MG63 (cell line): ENCODE measurements at regions not wholly inside any gene's neighbourhood (a gene's known extent, or its start where the extent isn't known, plus 50 kb on each side); places are given as distances from the start of the nearest gene placed in this dataset.
"Not testable (repeated sequence)": the region's sequence is repeated elsewhere in the genome, so short reads cannot be mapped to it uniquely, and the experiment has no call there.

Experiments
- DNase-seq: peaks from one replicate; pipeline ENCODE4 v3.0.0-alpha.2; 2020
- H3K27me3 ChIP-seq: fragments of 250-450 bp; sonication (Bioruptor Pico); 2 replicates; pipeline ENCODE4 v1.5.1; 2020; ENCODE audit warnings: mild to moderate bottlenecking, moderate library complexity
- H3K36me3 ChIP-seq: fragments of 250-450 bp; sonication (Bioruptor Pico); 2 replicates; pipeline ENCODE4 v1.5.1; 2020; ENCODE audit warnings: mild to moderate bottlenecking, moderate library complexity
- H3K4me3 ChIP-seq: fragments of 250-450 bp; sonication (Bioruptor Pico); 2 replicates; pipeline ENCODE4 v1.5.1; 2020; ENCODE audit warnings: mild to moderate bottlenecking, moderate library complexity
- H3K9me3 ChIP-seq: fragments of 250-450 bp; sonication (Bioruptor Pico); 2 replicates; pipeline ENCODE4 v1.5.1; 2020; ENCODE audit warnings: mild to moderate bottlenecking, moderate library complexity

DNA sequence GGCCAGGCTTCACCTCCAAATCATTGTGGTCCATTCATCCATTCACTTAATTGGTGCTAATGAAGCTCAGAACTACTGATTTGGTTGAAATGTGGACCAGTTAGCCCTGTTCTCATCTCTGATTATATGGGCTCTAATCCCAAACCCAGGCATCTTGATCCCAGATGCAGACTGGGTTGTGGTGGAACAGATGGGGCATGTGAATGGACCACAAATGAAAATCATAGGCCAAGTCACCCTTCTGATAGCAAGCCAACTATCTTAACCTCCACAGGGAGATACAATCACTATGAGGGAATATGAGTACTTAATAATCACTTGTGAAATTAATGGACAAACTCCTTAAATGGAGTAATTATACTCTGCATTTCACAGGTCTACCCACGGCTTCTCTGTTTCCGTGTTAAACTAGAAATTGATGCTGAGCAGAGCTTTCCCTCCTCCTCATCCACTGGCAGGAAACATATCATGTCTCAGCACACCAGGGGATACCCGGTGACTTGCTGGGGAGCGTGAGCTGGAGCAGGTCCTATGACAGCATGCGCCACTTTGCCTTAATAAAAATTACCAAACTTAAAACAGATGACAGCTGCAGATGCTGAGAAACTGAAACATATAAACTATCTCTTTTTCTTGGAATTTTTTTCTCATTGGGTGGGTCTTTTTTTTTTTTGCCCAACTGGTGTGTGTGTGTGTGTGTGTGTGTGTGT is 108.8 kb upstream of the HEY2 start:
- Histone ChIP-seq H3K27me3 (no peaks in the 10 kb centered on the region), H3K36me3 (no peaks in the 10 kb centered on the region), H3K4me3 (no peak overlapping the region), H3K9me3 (no peaks in the 10 kb centered on the region)
- no peak for DNase-seq

DNA sequence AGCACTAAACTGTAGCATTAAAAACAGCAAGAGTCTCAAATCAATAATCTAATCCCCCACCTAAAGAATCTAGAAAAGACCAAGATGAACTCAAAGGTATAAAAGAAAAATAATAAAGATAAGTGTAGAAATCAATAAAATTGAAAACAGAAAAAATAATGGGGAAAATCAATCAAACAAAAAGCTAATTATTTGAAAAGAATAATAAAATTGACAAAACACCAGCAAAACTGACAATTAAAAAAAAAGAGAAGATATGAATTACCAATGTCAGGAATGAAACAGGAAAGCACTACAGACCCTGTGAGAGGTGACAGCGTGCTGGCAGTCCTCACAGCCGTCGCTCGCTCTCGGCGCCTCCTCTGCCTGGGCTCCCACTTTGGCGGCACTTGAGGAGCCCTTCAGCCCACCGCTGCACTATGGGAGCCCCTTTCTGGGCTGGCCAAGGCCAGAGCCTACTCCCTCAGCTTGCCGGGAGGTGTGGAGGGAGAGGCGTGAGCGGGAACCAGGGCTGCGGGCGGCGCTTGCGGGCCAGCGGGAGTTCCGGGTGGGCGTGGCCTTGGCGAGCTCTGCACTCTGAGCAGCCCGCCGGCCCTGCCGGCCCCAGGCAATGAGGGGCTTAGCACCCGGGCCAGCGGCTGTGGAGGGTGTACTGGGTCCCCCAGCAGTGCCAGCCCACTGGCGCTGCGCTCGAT is 105.3 kb upstream of the HEY2 start:
- H3K9me3 ChIP-seq, DNase-seq, H3K27me3 ChIP-seq, H3K4me3 ChIP-seq, H3K36me3 ChIP-seq: not testable (repeated sequence)

DNA sequence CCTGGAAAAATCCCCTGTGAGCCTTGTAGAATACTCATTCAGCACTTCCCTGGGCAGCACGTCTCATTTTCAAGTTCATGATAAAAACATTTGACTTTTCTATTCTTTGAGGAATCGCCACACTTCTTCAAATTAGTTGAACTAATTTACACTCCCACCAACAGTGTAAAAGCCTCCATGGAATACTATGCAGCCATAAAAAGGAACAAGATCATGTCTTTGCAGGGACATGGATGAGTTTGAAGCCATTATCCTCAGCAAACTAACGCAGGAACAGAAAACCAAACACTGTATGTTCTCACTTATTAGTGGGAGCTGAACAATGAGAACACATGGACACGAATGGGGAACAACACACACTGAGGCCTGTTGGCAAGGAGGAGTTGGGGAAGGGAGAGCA is 102.0 kb upstream of the HEY2 start:
- Histone ChIP-seq H3K4me3 (no peak overlapping the region), H3K27me3 (no peaks in the 10 kb centered on the region), H3K9me3 (no peaks in the 10 kb centered on the region), H3K36me3 (no peaks in the 10 kb centered on the region)
- no peak for DNase-seq

DNA sequence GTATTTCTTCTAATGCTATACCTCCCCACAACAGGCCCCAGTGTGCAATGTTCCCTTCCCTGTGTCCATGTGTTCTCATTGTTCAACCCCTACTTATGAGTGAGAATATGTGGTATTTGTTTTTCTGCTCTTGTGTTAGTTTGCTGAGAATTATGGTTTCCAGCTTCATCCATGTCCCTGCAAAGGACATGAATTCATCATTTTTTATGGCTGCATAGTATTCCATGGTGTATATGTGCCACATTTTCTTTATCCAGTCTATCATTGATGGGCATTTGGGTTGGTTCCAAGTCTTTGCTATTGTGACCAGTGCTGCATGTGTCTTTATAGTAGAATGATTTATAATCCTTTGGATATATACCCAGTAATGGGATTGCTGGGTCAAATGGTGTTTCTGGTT is 95.7 kb upstream of the HEY2 start:
- H3K4me3 ChIP-seq, H3K27me3 ChIP-seq, H3K36me3 ChIP-seq, DNase-seq, H3K9me3 ChIP-seq: not testable (repeated sequence)

DNA sequence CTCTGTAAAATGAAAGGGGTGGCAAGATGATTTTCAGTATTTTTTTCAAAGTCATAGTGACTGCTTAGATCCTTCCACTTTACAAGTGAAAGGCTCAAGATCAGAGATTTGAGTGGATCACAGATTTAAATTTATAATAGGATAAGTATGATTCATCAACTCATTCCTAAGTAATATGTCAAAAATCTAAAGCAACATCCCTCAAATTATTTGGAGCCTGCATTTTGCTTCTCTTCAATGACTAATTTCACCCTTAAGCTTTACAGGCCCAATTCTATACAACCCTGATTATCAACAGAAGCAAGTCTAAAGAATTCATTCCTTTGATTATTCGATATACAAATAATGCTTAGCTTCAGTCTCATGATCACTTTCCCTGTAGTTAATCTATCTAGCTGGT is 93.9 kb upstream of the HEY2 start:
- Histone ChIP-seq H3K4me3 (no peak overlapping the region), H3K27me3 (no peaks in the 10 kb centered on the region), H3K36me3 (no peaks in the 10 kb centered on the region), H3K9me3 (no peaks in the 10 kb centered on the region)
- DNase-seq, result no peak

DNA sequence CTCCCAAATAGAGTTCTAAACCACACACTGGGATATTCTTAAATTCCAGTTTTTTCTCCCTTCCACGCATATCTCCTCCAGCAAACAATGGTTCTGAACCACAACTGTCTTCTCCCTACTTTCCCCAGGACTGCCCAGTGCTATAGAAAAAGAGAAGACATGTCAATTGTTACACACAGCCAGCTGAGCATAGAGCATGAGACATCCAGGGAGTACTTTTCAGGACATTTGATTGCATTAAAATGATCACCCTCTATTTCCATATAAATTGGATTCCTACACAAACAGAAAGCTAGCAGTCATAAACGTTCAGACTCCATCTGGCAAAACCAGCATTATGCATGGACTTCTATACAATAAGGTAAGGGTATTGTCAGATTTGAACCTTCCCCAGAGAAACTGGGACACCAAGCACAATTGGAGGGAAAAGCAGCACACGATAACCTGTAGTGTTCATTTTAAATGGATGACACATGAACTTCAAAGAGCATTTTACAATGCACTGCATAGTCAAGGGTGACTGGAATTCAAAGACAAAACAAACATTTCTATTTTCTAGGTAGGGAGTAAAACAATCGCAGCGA is 93.1 kb upstream of the HEY2 start:
- H3K9me3 ChIP-seq, result no peaks in the 10 kb centered on the region
- DNase-seq, result no peak
- H3K27me3 ChIP-seq, result no peaks in the 10 kb centered on the region
- no peak overlapping the region for H3K4me3 ChIP-seq
- no peaks in the 10 kb centered on the region for H3K36me3 ChIP-seq

DNA sequence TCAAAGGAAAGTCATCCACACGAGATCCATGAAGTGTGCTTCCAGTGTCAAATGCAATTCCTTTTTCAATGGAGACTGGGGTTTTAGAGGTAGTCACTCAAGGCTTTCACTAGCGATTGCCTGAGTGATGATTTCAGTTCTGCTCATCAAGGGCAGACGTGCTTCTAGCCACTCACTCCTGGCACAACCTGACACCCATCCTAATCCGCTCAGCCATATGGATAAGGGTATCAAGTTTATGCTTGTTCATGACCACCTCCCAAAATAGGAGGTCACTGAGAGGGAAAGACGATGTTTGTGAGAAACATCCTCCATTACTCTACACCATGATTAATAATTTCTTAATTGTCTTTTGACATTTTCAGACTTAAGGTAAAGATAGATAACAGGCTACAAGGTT is 91.3 kb upstream of the HEY2 start:
- H3K27me3 ChIP-seq, result no peaks in the 10 kb centered on the region
- H3K4me3 ChIP-seq, result no peak overlapping the region
- no peaks in the 10 kb centered on the region for H3K9me3 ChIP-seq
- no peaks in the 10 kb centered on the region for H3K36me3 ChIP-seq
- no peak for DNase-seq

DNA sequence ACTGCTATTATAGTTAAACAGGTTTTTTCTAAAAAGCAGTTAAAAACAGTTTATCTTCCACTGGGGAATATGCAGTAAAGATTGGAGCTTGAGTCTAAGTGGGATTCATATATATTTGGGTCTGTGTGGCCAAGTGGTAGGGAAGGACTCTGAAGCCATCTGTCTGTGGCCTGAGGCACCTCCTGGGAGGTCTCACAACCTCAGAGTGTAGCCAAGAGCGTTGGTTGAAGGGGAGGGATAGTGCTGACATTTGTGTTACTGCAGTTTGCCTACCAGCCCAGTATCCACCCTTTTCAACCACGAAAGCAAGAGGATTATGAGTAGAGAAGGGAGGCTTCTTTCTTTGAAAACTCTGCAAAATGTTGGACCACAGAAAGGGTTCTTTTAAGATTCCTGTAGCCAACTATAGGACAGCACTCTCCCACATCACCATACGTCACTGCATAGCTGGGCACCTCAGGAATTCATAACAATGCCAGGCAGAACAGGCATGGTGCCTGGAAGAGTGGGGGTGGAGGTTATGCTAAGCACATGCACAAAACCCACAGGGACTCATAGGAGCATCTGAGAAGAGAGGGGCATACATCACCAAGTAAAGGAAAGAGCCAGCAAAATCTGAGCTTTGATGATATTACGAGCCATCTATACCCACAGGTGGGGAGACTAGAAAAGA is 90.5 kb upstream of the HEY2 start:
- peak; percentile 67 for DNase-seq
- H3K27me3 ChIP-seq, result no peaks in the 10 kb centered on the region
- no peak overlapping the region for H3K4me3 ChIP-seq

DNA sequence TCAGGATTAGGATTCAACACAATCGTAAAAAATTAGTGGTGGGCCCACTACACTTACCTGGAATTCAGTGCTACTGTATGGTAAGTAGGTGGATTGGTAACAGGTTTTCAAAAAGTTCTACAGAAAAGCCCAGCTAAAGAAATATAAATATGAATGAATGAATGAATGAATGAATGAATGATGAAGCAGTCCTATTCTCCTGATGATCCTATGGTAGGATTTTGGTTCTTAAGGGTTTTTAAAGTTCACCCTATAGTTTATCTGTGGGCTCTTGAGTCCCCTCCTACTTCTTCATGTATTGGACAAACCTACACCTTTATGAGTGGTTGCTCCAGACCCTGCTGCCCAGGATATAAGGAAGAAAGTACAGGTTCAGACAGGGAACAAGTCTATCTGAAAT is 89.5 kb upstream of the HEY2 start:
- no peak for DNase-seq
- Histone ChIP-seq H3K27me3 (no peaks in the 10 kb centered on the region), H3K36me3 (no peaks in the 10 kb centered on the region), H3K4me3 (no peak overlapping the region), H3K9me3 (no peaks in the 10 kb centered on the region)

More for the DNA sequence above, 90.5 kb upstream of the HEY2 start:
- no peaks in the 10 kb centered on the region for H3K9me3 ChIP-seq
- H3K36me3 ChIP-seq, result no peaks in the 10 kb centered on the region

DNA sequence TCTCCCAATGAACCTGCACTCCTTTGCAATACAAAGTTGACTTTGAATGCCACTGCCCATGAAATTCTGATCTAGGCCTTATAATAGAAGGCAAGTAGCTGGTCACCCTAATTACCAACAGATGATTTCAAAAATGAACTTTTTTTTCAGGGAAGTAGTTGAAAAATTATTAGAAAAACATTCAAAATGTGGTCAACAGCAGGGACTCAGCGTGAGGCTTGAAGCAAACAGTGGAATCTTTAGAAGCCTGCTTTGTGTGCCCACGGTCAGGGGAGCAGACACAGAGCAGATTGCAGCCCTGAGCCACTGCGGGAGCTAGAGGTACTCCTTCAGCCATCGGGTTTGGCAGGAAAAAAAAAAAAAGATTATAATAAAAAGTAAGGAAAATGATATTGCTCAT is 87.1 kb upstream of the HEY2 start:
- Histone ChIP-seq H3K36me3 (no peaks in the 10 kb centered on the region), H3K4me3 (no peak overlapping the region), H3K9me3 (no peaks in the 10 kb centered on the region), H3K27me3 (no peaks in the 10 kb centered on the region)
- DNase-seq, result no peak

DNA sequence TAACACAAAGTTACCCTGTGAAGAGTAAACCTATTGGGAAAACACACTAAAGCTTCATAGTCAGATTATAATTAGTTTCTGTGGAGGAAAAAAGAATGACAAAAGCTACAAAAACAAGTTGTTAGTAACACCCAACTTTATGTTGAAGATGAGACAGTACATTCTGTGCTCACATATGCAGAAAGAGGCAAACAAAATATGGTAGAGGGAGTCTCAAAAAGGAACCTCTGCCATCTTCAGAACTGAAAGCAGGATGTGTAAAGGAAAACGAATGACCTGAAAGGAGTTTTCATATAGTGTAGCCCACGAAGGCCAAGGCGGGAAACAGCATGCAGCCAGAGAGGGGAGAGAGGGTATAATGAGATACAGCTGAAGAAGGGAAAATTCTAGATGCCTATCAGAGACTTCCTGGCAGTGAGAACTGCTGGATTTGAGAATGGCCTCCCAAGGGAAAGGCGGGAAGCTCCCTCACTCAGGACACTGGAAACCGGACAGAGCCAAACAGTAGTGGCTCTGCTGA is 84.1 kb upstream of the HEY2 start:
- Histone ChIP-seq H3K4me3 (no peak overlapping the region), H3K27me3 (no peaks in the 10 kb centered on the region), H3K36me3 (no peaks in the 10 kb centered on the region), H3K9me3 (no peaks in the 10 kb centered on the region)
- DNase-seq, result no peak

DNA sequence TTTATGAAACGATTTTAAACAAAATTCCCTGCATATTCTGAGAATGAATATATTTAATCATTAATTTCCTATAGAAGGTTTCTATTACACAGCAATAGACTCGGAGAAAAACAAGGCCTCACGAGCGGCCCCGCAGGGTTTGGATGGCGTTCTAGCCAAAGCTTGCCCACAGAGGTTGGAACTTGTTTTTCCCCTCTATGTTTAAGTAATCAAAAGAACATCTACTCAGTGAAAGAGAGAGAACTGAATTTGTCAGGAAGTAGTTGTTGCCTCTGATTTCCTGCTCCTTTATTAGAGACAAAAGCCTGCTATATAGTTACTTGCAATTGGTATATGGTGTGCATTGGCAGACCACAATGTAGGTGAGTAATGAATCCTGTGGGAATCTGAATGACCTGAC is 82.1 kb upstream of the HEY2 start:
- H3K27me3 ChIP-seq, result no peaks in the 10 kb centered on the region; the same call in 1 of the 2 replicates
- no peaks in the 10 kb centered on the region for H3K9me3 ChIP-seq
- H3K4me3 ChIP-seq, result no peak overlapping the region
- no peak for DNase-seq
- no peaks in the 10 kb centered on the region for H3K36me3 ChIP-seq

DNA sequence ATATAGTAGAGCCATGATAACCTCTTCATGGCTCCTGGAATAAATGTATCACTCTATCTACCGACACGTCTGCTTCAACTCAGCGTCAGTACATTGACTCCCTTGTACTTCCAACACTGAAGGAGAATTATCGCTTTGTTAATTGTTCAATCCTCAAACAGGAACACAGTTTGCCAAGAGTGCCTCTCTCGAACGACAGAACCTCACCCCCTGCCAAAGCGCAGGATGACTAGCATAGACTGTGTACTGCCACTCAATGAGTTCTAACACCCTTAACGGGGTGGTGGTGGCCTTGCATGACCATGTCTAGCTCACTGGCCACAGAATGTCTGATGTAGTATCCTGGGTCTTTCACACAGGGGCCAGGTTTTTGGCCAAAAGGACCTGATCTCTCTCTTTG is 81.4 kb upstream of the HEY2 start:
- Histone ChIP-seq H3K27me3 (no peaks in the 10 kb centered on the region; the same call in 1 of the 2 replicates), H3K36me3 (no peaks in the 10 kb centered on the region), H3K4me3 (no peak overlapping the region), H3K9me3 (no peaks in the 10 kb centered on the region)
- DNase-seq, result no peak

DNA sequence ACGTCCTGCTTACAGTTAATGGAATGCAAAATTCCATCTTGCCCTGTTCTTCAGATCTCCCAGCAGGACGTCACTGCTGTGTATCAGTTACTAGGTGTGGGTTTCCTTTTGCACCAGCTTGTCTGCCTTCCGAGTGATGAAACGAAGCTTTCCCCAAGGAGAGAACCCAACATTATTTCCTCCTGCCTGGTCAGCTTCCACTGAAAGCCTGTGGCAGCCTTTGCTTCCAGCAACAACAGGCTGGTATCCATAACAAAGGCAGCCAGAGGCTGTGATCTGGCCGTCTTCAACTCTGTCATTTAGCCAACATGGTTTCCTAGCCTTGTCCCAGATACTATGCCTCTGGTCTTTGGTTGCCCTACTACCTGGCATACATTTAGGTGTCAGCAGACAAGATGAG is 78.9 kb upstream of the HEY2 start:
- Histone ChIP-seq H3K4me3 (no peak overlapping the region), H3K36me3 (no peaks in the 10 kb centered on the region), H3K9me3 (no peaks in the 10 kb centered on the region), H3K27me3 (no peaks in the 10 kb centered on the region; the same call in 1 of the 2 replicates)
- DNase-seq, result no peak

DNA sequence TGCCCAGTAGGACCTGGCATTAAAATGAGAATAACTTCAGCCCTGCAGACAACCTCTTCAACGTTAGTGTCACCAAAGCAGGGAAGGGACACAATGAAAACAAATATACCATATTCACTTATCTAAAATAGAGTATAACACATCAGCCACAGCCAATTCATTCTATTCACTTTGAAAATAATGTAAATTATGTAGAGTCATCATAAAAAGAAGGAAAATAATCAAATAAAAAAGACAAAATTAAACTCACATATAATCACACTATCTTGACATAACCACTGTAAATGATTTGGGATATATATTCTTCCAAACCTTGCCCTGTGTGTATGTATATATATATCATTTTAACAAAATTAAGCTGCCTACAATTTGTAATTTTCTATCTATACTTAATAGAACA is 78.1 kb upstream of the HEY2 start:
- Histone ChIP-seq H3K9me3 (no peaks in the 10 kb centered on the region), H3K4me3 (no peak overlapping the region), H3K36me3 (no peaks in the 10 kb centered on the region), H3K27me3 (no peaks in the 10 kb centered on the region; the same call in 1 of the 2 replicates)
- no peak for DNase-seq

DNA sequence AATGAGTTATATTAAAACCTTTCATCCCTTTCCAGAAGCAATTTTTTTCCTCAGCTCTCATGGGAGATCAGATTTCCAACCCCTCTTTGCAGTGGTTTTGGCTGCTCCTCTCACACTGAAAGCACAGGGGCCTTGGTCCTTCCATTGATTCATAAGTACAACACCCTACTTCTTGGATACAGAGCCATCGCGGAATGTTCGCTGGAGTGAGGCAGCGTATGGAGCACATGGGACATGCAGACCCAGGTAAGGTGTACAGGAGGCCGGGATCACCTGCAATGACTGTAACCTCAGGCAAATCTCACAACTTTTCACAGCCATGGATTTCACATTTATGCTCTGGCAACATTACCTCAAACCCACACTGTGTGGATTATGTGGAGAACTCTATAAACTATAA is 75.2 kb upstream of the HEY2 start:
- DNase-seq, result no peak
- Histone ChIP-seq H3K9me3 (no peaks in the 10 kb centered on the region), H3K4me3 (no peak overlapping the region), H3K36me3 (no peaks in the 10 kb centered on the region), H3K27me3 (no peaks in the 10 kb centered on the region; the same call in 1 of the 2 replicates)

DNA sequence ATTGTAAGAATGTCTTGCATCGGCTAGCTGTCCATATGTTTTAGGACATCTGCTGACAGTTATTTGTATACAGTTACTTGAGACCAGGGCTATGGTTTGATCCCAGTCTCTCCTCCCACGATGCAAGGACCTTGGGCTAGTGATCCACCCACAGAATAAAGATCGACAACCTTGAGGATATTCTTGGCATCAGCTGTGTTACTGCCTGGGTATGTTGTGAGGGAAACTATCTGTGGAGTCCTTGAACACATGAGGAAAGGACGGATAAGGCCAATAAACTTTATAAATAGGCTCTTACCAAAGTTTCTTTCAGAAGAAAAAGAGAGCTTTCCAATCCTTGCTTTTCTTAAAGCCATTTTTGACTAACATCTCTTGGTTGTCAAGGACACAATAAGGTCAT is 70.8 kb upstream of the HEY2 start:
- Histone ChIP-seq H3K4me3 (no peak overlapping the region), H3K9me3 (no peaks in the 10 kb centered on the region), H3K27me3 (no peaks in the 10 kb centered on the region), H3K36me3 (no peaks in the 10 kb centered on the region)
- no peak for DNase-seq
